ENCODE measurements at regions not wholly inside any gene's neighbourhood (a gene's known extent, or its start where the extent isn't known, plus 50 kb on each side); places are given as distances from the start of the nearest gene placed in this dataset.

DNA sequence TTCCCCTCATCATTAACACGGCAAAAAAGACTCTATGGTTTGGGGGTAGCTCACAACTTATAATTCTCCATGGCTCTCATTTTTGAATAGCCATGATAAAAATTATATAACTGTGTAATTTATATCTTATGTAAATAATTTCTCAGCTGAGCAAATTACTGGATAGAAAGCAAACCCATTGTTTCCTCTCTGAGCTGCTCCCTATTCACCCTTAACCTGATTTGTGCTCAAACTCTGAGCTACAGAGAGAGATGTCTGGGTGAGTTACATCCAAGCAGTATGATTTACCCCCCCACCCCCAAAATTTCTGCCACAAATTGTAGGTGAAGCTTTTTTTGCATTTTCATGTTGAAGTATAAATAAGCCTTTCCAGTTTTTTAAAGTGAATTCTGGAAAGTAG is 123.7 kb downstream of the TFCP2L1 start:
- TF ChIP-seq POLR2A (IDR thresholded peaks at IDR 0.05), result no peak
- TF ChIP-seq CTCF (IDR thresholded peaks at IDR 0.05), result no peak
